ACHN (cell line): ENCODE measurements at regions not wholly inside any gene's neighbourhood (a gene's known extent, or its start where the extent isn't known, plus 50 kb on each side); places are given as distances from the start of the nearest gene placed in this dataset.
"Not testable (repeated sequence)": the region's sequence is repeated elsewhere in the genome, so short reads cannot be mapped to it uniquely, and the experiment has no call there.

Experiments
- DNase-seq: peaks from one replicate; pipeline ENCODE4 v3.0.0-alpha.2; 2015
- in situ Hi-C: cut with HindIII; loops from 2 replicates; pipeline ENCODE4 v1.10.0; 2017; ENCODE audit warnings: low sequenced_read_pairs, low pct_ligation_motif_present, low pct_unique_long_range_greater_than_20kb

DNA sequence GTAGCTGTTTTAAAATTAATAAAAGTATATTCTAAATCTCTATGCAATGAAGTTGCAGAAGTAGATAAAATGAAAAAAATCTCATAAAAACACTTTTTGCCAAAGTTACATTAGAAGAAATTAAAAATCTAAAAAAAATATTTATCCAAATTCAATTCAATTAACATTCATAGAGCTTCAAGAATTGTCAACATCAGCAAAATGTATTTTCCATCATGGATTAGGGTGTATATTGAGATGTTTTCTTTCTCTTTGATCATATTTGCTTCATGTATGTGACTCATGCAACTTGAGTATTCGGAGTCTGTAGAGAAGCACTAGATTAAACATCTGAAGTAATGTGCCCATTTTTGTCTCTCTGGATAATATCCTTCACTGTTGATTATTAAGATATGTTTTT lies 415.3 kb upstream of the FAM174A start:
- DNase-seq, result no peak
- in situ Hi-C loops, result no loop called here

DNA sequence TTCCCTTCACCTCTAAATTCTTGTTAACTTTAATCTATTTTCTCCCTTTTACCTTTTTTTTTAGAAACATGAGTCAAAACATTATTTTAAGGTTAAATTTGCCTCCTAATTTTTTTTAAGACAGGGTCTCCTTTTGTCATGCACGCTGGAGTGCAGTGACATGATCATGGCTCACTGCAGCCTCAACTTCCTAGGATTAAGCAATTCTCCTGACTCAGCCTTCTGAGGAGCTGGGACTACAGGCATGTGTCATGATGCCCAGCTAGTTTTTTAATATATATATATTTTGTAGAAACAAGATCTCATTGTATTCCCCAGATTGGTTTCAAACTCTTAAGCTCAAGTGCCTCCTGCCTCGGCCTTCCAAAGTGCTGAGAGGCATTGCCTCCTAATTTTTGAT lies 424.7 kb upstream of the FAM174A start:
- in situ Hi-C loops, result no loop called here
- no peak for DNase-seq

DNA sequence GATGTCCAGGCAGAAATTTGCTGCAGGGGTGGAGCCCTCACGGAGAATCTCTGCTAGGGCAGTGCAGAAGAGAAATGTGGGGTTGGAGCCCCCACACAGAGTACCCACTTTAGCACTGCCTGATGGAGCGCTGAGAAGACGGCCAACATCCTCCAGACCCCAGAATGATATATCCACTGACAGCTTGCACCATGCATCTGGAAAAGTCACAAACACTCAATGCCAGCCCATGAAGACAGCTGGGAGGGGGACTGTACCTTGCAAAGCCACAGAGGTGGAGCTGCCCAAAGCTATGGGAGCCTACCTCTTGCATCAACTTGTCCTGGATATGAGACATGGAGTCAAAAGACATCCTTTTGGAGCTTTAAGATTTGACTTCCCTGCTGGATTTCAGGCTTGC lies 426.3 kb upstream of the FAM174A start:
- DNase-seq, result no peak
- in situ Hi-C loops, result no loop called here

DNA sequence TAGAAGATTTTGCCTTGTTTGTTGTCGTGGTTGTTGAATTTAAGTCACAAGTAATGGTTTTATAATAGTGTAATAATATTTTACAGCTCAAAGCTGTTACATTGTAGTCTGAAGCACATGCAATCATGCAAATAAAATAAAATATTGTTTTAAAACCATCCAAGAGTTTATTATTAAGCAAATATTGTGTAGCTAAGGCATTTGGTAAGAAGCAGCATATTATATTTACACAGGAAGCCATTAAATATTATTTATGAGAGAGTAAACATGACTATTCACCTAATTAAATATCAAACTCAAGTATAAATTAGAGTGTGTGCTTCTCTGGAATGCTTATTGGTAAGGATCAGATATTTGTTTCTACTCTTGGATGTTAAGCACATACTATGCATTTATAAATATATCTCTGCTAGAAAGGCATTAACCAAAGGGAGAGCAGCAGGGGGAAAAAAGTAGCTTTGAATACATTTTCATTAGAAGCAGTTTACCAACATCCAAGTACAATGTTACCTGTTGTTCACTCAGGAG lies 431.5 kb upstream of the FAM174A start:
- DNase-seq, in situ Hi-C loops: not testable (repeated sequence)

DNA sequence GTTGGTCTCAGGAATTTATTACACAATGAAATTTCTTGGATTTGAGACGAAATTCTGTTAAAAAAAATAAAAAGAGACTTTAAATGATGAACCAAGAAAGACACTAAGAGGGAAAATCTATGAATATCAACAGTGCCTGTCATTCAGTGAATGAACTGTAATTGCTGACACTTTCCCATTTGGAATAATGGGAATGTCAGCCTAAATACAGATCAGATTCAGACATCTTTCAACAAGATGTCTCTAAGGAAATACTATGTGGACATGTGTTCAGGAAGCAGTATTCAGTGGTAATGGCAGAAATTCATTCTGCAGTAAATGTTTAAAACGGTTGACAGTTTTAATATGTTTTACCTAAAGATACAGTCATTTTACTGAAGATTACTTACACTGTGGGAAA lies 433.7 kb upstream of the FAM174A start:
- in situ Hi-C loops, DNase-seq: not testable (repeated sequence)

DNA sequence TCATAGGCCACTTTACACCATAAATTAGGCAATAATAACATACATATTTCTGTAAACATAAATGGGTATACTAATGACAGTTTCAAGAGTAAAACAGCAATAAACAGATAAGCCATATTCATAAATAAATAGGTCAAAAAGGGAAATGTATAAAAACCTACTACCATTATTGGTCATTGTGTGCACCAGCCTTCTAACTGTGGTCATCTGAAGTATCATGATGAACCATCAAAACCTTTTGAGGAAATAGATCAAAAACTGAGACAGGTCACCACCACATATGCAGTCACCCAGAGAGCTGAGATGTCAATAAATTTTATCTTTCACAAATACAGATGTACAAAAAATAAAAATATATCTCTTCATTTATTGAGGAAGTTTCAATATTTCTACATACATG lies 438.8 kb upstream of the FAM174A start:
- DNase-seq, in situ Hi-C loops: not testable (repeated sequence)

DNA sequence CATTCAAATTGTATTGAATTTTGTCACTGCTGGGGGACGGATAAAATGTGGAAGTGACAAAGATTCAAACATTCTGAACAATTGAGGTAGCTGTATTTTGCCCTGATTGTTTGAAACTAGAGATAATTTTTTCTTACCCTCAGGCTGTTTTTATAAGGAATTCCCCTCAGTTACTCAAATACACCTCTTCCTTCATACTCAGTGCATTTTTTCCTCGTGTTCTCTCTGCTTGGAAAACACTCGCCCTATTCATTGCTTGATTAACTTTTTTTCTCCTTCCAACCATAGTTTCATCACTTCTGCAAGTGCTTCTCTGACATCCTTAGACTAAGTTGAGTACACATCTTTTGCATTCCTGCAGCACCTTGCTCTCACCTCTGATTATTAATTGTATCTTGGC lies 454.5 kb upstream of the FAM174A start:
- in situ Hi-C loops, DNase-seq: not testable (repeated sequence)

DNA sequence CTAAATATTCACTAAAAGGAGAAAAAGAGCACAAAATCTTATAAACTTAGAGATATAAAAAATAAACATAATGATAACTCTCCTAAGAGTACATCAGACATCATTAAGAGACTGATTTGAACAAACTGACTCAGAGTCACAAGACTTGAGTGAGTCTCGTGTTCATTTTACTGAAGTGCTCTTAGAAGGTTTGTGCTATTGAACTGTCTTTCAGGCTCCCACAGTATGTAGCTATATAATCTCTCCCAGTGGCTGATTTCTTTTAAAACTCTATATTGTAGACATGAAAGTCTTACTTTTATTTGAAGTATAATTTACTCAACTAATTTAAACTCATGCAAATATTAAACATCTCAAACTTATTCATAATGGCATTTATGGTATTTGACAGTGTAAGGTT lies 456.0 kb upstream of the FAM174A start:
- in situ Hi-C loops, DNase-seq: not testable (repeated sequence)

DNA sequence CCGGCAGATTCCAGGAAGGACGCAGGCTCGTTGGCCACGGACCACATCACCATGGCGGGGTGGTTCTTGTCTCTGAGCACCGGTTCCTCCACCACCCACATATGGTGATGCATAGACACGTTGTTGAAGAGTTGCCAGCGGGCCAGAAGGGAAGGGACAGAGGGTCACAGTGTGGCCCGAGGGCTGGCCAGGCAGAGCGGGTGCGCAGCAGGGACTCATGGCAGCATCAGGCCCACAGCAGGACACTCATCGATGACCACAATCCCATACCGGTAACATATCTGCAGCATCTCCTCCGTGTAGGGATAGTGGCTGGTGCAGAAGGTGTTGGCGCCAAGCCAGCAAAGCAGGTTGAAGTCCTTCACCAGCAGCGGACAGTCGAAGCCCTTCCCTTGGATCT lies 469.2 kb upstream of the FAM174A start:
- in situ Hi-C loops, DNase-seq: not testable (repeated sequence)

DNA sequence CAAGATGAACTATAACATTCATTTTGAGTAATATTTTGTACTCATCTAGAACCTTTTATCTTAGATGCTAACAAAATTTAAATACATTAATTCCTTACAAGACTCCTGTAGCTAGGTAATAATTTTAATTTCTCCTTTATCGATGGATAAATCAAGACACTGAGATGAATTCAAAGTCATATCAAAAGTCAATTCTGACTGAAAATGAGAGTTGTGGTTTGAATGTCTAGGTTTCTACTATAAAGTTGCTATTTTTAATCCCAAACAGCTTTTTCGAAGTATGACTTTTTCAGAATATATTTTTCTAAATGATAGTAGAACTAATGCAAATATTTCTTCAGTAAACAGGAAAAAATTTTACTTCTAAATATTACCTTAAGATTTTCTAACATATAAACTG lies 491.7 kb upstream of the FAM174A start:
- no peak for DNase-seq
- in situ Hi-C loops, result no loop called here

DNA sequence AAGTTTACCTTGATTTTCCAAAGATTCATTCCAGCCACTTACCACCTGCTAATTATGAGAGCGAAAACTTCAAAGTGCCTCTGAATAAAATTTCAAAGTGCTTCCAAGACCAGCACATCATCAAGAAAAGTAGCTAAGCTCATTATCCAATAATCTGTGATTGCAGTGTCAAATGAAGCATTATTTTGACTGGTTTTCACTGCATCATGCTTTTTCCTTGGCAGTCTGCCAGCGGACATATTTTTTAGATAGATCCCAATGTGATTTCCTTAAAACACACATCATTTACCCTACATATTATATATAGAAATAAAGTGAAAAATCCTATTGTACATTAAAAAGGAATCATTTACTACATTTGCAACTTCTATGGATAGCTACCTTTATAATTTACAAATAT lies 508.6 kb upstream of the FAM174A start:
- in situ Hi-C loops, result no loop called here
- no peak for DNase-seq

DNA sequence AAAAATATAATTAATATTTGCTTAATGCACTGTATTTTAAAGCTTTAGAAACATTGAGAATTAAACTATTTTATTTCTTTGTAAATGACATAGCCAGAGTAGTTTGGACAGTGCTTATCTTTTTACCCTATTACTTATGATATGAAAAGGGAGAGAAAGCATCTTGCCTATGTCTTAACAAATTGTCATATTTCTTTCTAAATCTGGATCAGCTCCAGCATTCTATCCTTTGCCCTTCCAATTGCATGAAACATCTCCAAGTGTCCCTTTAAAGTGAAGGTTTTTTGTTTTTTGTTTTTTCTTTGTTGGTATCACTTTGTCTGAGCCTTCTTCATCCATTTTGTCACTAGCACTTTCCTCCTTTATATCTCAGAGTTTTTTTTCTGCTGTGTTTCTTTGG lies 511.6 kb upstream of the FAM174A start:
- in situ Hi-C loops, result no loop called here
- DNase-seq, result no peak

DNA sequence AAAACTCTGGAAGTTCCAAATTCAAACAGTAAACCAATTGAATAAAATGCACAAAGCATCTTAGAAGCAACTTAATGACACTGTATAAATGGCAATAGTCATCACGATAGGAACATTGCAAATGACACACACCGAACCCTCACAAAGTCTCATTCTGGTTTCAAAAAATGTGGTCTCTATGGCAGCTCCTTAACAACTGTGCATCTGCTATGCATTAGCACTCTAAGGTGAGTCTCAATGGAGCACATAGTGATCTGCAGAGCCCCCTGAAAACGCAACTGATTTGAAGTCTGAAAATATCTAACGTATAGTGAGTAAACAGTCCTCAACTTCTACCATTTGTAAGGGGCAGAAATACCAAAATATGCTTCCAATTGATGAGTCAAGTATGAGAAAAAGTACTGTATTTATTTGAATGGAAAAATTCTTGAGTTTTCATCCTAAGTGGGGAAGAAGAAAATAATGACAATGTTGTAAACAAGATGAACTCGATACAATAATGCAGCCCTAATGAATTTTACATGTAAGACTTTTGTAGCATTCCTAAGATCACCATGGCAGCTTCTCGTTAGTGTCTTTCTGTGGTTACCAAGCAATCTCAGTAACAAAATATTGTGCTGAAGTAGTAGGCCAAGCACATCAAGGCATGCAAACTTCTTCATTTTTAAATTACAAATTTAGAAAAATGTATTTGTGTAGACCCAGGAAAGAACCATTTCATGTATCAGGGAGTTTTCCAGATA lies 517.5 kb upstream of the FAM174A start:
- no peak for DNase-seq
- in situ Hi-C loops, result no loop called here

DNA sequence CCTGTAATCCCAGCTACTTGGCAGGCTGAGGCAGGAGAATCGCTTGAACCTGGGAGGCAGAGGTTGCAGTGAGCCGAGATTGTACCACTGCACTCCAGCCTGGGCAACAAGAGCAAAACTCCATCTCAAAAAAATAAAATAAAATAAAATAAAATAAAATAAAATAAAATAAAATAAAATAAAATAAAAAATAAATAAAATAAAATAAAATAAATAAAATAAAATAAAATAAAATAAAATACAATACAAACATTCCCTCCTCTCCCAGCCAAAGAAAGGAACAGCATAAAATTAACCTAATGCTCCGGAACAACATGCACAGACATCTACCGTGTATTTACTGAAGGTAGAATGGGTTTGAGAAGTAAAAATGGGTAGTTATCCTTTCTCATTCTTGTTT lies 521.9 kb upstream of the FAM174A start:
- in situ Hi-C loops, DNase-seq: not testable (repeated sequence)

DNA sequence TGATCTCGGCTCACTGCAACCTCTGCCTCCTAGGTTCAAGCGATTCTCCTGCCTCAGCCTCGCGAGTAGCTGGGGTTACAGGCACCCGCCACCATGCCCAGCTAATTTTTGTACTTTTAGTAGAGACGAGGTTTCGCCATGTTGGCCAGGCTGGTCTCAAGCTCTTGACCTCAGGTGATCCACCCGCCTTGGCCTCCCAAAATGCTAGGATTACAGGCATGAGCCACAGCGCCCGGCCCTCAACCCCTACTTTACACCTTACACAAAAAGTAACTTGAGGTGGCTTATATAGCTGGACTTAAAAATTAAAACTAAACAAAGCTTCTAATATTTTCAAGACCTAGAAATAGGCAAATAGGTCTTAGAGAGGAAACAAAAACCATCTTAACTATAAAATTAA lies 524.0 kb upstream of the FAM174A start:
- in situ Hi-C loops, DNase-seq: not testable (repeated sequence)

DNA sequence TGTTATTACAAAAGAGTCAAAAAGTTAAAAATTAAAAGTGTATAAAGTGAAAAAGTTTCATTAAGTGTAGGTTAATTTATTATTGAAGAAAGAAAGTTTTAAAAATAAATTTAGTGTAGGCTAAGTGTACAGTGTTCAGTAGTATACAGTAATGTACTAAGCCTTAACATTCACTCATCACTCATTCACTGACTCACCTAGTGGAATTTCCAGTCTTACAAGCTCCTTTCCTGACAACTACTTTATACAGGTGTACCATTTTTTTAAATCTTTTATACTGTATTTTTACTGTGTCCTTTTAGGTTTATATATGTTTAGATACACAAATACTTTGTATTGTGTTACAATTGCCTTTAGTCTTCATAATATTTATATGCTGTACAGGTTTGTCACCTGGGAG lies 530.2 kb upstream of the FAM174A start:
- DNase-seq, result no peak

DNA sequence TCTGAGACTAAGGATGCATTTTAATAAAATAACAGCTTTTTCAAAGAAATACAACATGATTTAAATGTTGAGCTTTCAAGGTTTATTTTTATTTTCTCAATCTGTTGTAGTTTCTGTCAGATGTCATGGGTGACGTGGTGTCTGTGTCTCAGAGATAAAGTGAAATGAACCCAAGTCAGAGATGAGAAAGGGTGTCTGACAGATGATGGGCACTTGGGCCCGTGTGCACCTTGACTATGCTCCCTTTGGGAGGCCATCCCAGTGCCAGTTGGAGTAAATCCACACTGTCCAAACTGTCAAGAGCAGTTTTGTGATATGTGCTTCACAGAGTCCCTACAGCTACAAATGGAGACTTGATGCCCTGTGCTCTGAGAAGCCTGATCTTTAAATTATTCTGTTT lies 536.9 kb upstream of the FAM174A start:
- DNase-seq, result no peak

More for the DNA sequence above, 530.2 kb upstream of the FAM174A start:
- in situ Hi-C loops, result no loop called here

DNA sequence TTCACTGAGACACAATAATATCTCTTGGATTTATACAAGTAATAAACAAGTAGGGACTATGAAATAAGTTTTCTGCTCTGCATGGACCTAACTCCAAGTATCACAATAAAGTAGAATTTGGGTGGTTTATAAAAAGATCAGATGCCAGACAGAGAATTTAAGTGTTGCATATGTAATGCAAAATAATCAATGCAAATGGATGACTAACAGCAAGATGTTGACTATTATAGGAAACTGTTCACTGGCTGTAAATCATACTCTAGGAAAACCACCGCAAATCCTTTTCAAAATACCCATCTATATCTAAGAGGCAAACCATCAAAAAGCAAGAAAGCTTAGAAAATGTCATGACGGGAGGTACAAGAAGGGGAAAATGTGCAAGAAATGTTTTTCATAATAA lies 539.8 kb upstream of the FAM174A start:
- in situ Hi-C loops, result no loop called here

More for the DNA sequence above, 536.9 kb upstream of the FAM174A start:
- in situ Hi-C loops, result no loop called here

DNA sequence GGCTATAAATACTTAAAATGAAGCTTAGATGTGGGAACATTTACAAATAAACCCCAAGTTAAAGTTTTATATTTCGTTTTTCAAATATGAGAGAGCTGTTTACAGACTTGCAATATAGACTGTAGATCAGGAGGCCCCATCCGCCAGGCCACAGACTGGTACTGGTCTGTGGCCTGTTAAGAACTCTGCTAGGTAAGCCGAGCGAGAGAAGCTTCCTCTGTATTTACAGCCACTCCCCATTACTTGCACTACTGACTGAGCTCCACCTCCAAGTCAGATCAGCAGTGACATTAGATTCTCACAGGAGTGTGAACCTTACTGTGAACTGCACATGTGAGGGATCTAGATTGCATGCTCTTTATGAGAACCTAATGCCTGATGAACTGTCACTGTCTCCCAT lies 561.4 kb upstream of the FAM174A start:
- in situ Hi-C loops, result no loop called here
- no peak for DNase-seq

More for the DNA sequence above, 539.8 kb upstream of the FAM174A start:
- no peak for DNase-seq

DNA sequence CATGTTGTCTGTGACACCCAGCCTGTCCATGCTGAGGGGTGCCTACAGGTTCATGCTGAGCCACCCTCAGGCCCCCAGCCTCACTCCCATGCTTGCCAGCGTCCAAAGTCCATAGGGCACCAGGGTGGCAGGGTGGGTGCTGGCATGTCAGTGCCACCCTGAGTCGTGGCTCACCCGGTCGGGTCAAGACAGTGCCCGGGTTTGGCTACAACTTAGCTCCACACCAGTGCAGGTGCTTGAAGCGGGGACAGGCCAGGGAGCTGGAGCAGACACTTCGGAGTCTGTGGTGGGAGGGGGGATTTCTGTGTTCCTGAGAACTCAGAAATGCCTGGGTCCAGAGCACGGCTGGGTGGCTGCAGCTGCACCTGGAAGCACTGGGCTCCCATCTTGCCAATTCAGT lies 579.2 kb upstream of the FAM174A start:
- in situ Hi-C loops, result no loop called here

More for the DNA sequence above, 579.2 kb upstream of the FAM174A start:
- DNase-seq, result no peak
